Activated naive CD4-positive, alpha-beta T cell treated with anti-CD3 and anti-CD28 coated beads, Interleukin-2, amount 10 ng/mL, durations not matched to agents 7 days and 5 days (primary cell): ENCODE measurements at regions not wholly inside any gene's neighbourhood (a gene's known extent, or its start where the extent isn't known, plus 50 kb on each side); places are given as distances from the start of the nearest gene placed in this dataset.

Source experiments
- CTCF ChIA-PET: fragments of 350-600 bp; sonication (Branson Sonifier 250); formaldehyde crosslinking; loops from one replicate; lab custom pipeline; 2021; ENCODE audit warnings: antibody characterized with exemption; lab: Charles Lee
- DNase-seq: peaks from one replicate; pipeline ENCODE4 v3.0.0-alpha.2; 2020
- H3K27ac Mint-ChIP-seq: one replicate; pipeline ENCODE4 v1.8.0; 2021; ENCODE audit warnings: mild to moderate bottlenecking, moderate library complexity, mixed read lengths
- H3K27me3 Mint-ChIP-seq: one replicate; pipeline ENCODE4 v1.8.0; 2021; ENCODE audit warnings: mild to moderate bottlenecking, mixed read lengths
- H3K36me3 Mint-ChIP-seq: one replicate; pipeline ENCODE4 v1.8.0; 2021; ENCODE audit warnings: mixed read lengths
- H3K4me1 Mint-ChIP-seq: one replicate; pipeline ENCODE4 v1.8.0; 2021; ENCODE audit warnings: mixed read lengths
- H3K4me3 Mint-ChIP-seq: one replicate; pipeline ENCODE4 v1.8.0; 2021; ENCODE audit warnings: mild to moderate bottlenecking, moderate library complexity, mixed read lengths
- H3K9me3 Mint-ChIP-seq: one replicate; pipeline ENCODE4 v1.8.0; 2021; ENCODE audit warnings: mixed read lengths

DNA sequence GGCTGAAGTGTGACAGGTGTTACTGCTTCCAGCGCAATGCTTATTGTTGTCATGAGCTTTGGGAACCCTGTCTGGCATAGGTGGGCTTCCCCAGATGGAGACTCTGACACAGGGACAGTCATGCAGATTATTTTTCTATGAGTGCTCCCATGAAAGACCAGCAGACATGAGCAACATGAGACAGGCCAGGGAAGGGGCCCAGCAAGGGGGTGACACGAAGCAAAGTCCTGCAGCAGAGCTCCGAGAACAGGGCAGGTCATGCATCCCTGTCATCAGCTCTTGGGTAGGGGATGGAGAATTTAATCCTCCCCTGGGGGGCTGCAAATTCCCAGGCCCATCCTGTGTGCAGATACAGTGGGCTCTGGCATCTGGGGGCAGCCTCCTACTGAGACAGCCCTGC lies 77.4 kb downstream of the CTAGE1 start:
- H3K4me3 Mint-ChIP-seq: no peak overlapping the region
- H3K27ac Mint-ChIP-seq: no peak overlapping the region
- no peak for DNase-seq
- H3K4me1 Mint-ChIP-seq: peaks cover 7% of the 10 kb centered on the region
- H3K9me3 Mint-ChIP-seq: no peaks in the 10 kb centered on the region
- no peaks in the 10 kb centered on the region for H3K36me3 Mint-ChIP-seq
- CTCF ChIA-PET: no interaction called here
- peaks cover 2% of the 10 kb centered on the region for H3K27me3 Mint-ChIP-seq

DNA sequence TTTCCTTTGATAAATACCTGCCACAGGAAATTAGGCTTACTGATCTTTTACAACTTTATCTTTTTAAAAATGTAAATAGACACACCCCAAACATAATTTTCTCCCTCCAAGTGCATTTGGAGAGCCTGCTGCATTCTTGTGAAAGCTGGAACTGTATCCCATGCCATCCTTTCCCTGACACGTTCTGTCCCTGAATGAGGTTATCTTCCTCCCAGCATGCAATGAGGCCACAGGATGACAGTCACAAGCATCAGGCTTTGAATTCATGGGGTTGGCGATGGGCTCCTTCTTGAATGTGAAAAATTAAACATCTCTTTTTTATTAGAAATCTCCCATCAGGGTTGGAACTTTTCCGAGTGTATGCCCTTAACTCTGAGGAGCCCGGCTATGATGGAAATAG lies 77.8 kb downstream of the CTAGE1 start:
- H3K9me3 Mint-ChIP-seq: no peaks in the 10 kb centered on the region
- CTCF ChIA-PET: no interaction called here
- H3K4me3 Mint-ChIP-seq: no peak overlapping the region
- H3K4me1 Mint-ChIP-seq: peaks cover 6% of the 10 kb centered on the region
- no peak for DNase-seq
- H3K27me3 Mint-ChIP-seq: no peaks in the 10 kb centered on the region
- H3K27ac Mint-ChIP-seq: no peak overlapping the region
- H3K36me3 Mint-ChIP-seq: no peaks in the 10 kb centered on the region

GRCh38 chr18:22337833-22338232 lies 79.9 kb downstream of the CTAGE1 start:
- Mint-ChIP-seq H3K27ac (no peak overlapping the region), H3K36me3 (no peaks in the 10 kb centered on the region), H3K27me3 (no peaks in the 10 kb centered on the region), H3K4me1 (peaks cover 6% of the 10 kb centered on the region), H3K9me3 (no peaks in the 10 kb centered on the region), H3K4me3 (no peak overlapping the region)
- DNase-seq: no peak
- CTCF ChIA-PET: no interaction called here

- Mint-ChIP-seq H3K36me3 (no peaks in the 10 kb centered on the region), H3K27me3 (no peaks in the 10 kb centered on the region), H3K9me3 (no peaks in the 10 kb centered on the region), H3K4me1 (peaks cover 6% of the 10 kb centered on the region), H3K27ac (no peak overlapping the region), H3K4me3 (no peak overlapping the region)
- CTCF ChIA-PET: no interaction called here
- DNase-seq: no peak
Observed at GRCh38 chr18:22337306-22337705, 80.4 kb downstream of the CTAGE1 start.

- Mint-ChIP-seq H3K27ac (no peak overlapping the region), H3K9me3 (no peaks in the 10 kb centered on the region)
Observed at GRCh38 chr18:22336406-22336805, 81.3 kb downstream of the CTAGE1 start.

GRCh38 chr18:22335731-22336198 lies 82.0 kb downstream of the CTAGE1 start:
- Mint-ChIP-seq H3K4me3 (no peak overlapping the region), H3K4me1 (peaks cover 6% of the 10 kb centered on the region), H3K27me3 (no peaks in the 10 kb centered on the region), H3K27ac (no peak overlapping the region), H3K9me3 (no peaks in the 10 kb centered on the region), H3K36me3 (no peaks in the 10 kb centered on the region)
- CTCF ChIA-PET: interaction anchor here (0.8 kb wide), 1 partner anchor 19 kb away, joined by 3 read pairs; no protein-coding TSS in a partner anchor
- DNase-seq: no peak

More at GRCh38 chr18:22336406-22336805, 81.3 kb downstream of the CTAGE1 start:
- no peaks in the 10 kb centered on the region for H3K27me3 Mint-ChIP-seq
- no peaks in the 10 kb centered on the region for H3K36me3 Mint-ChIP-seq
- H3K4me1 Mint-ChIP-seq: peaks cover 6% of the 10 kb centered on the region
- no peak for DNase-seq
- CTCF ChIA-PET: no interaction called here
- H3K4me3 Mint-ChIP-seq: no peak overlapping the region

GRCh38 chr18:22334567-22334966 lies 83.1 kb downstream of the CTAGE1 start:
- Mint-ChIP-seq H3K27me3 (no peaks in the 10 kb centered on the region), H3K4me3 (no peak overlapping the region), H3K4me1 (peaks cover 6% of the 10 kb centered on the region), H3K36me3 (no peaks in the 10 kb centered on the region), H3K9me3 (no peaks in the 10 kb centered on the region), H3K27ac (no peak overlapping the region)
- CTCF ChIA-PET: no interaction called here
- DNase-seq: no peak

GRCh38 chr18:22332590-22332989 lies 85.1 kb downstream of the CTAGE1 start:
- H3K4me1 Mint-ChIP-seq: peaks cover 2% of the 10 kb centered on the region
- CTCF ChIA-PET: no interaction called here
- DNase-seq: no peak
- H3K27me3 Mint-ChIP-seq: no peaks in the 10 kb centered on the region
- H3K27ac Mint-ChIP-seq: no peak overlapping the region
- no peaks in the 10 kb centered on the region for H3K36me3 Mint-ChIP-seq
- H3K4me3 Mint-ChIP-seq: no peak overlapping the region
- peaks cover 2% of the 10 kb centered on the region for H3K9me3 Mint-ChIP-seq

GRCh38 chr18:22330508-22330907 lies 87.2 kb downstream of the CTAGE1 start:
- H3K27me3 Mint-ChIP-seq: no peaks in the 10 kb centered on the region
- peaks cover 2% of the 10 kb centered on the region for H3K9me3 Mint-ChIP-seq
- H3K36me3 Mint-ChIP-seq: no peaks in the 10 kb centered on the region
- DNase-seq: no peak
- no peak overlapping the region for H3K27ac Mint-ChIP-seq
- no peaks in the 10 kb centered on the region for H3K4me1 Mint-ChIP-seq
- H3K4me3 Mint-ChIP-seq: no peak overlapping the region
- CTCF ChIA-PET: no interaction called here

DNA sequence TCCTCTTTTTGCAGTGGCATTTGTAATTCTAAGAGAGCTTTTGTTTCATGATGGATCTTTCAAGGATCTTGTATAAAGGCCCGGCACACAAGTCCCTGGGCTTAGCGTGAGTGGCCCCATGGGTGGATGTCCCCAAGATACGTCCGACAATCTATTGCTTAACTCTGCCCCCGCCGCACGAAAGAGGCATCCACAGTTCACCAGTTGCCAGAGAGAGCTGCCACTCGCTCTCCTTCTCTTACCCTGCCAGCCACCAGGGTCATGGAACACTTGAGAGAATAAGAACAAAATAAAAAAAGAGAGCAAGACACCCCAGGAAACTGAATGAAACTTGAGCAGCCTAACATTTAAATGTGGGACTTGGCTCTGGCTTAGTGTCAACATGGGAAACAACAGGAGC lies 92.3 kb downstream of the CTAGE1 start:
- Mint-ChIP-seq H3K4me1 (no peaks in the 10 kb centered on the region), H3K27ac (no peak overlapping the region), H3K36me3 (no peaks in the 10 kb centered on the region), H3K4me3 (no peak overlapping the region), H3K27me3 (no peaks in the 10 kb centered on the region), H3K9me3 (peaks cover 2% of the 10 kb centered on the region)
- DNase-seq: no peak
- CTCF ChIA-PET: no interaction called here

DNA sequence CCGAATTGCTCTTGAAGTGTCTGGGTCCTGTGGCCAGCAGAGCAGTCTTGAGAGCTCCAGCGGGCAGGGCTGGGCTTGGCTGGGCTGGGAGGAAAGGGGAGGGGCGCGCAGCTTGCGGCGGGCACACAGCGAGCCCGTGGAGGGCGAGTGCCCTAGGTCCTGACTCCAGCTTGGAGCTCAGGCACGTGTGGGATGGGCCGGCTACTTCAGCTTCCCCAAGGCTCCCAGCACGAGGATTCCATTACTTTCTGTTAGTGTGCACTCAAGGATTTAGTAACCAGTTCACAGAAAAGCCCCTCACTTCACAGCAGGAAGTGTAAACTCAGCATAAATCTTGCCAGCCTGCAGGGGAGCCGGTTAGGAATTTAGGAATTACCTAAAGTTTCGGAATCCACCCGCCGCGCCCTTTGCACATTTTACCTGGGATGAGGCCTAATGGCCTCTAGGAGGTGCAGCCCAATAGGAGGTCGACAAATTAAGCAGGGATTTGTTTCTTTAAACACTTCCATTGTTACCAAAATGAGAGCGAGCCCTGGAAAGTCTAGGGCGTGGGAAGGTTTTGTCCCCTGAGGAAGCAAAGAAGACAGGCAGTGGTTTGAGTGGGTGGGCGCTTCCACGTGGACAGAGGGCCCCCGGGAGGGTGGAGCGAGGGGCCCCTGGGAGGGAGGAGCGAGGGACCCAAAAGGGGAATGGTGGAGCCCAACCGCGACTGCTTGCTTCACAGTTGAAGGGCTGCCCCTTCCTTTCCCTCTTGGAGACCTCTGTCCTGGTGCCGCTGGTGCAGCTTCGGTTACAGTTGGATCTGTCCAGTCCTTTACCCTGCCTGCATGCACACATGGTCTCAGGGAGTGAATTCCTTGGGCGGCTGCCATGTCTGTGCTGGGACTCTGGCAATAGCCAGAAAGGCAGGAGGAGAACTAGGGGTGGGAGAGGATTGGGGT lies 93.3 kb downstream of the CTAGE1 start:
- CTCF ChIA-PET: no interaction called here
- Mint-ChIP-seq H3K36me3 (no peaks in the 10 kb centered on the region), H3K27me3 (no peaks in the 10 kb centered on the region), H3K27ac (no peak overlapping the region), H3K4me3 (no peak overlapping the region), H3K4me1 (no peaks in the 10 kb centered on the region), H3K9me3 (peaks cover 2% of the 10 kb centered on the region)
- no peak for DNase-seq

DNA sequence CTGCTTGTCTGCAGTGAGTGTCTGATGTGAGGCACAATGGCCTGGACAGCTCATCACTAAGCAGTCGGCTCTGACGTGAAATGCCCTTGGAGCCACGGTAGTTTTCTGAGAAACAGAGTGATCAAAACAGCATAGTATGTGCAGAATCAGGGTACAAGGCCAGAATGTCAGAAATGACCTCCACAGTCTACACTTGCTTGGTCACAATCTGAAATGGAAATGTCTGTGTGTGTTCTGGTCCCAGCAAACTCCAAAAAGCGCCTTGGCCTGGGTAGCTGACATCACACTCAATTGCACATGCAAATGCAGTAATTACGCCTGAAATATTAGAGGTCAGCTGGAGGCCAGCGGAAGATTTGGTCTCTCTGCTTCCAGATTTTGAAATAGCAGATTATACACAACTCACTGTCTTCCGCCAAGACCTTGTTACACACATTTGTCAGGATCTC lies 95.4 kb downstream of the CTAGE1 start:
- no peaks in the 10 kb centered on the region for H3K4me1 Mint-ChIP-seq
- no peaks in the 10 kb centered on the region for H3K9me3 Mint-ChIP-seq
- H3K27me3 Mint-ChIP-seq: no peaks in the 10 kb centered on the region
- CTCF ChIA-PET: no interaction called here
- H3K36me3 Mint-ChIP-seq: no peaks in the 10 kb centered on the region
- no peak overlapping the region for H3K4me3 Mint-ChIP-seq
- H3K27ac Mint-ChIP-seq: no peak overlapping the region
- no peak for DNase-seq

GRCh38 chr18:22320771-22321170 lies 96.9 kb downstream of the CTAGE1 start:
- no peak overlapping the region for H3K27ac Mint-ChIP-seq
- H3K27me3 Mint-ChIP-seq: no peaks in the 10 kb centered on the region
- H3K36me3 Mint-ChIP-seq: no peaks in the 10 kb centered on the region
- CTCF ChIA-PET: no interaction called here
- no peak overlapping the region for H3K4me3 Mint-ChIP-seq
- no peaks in the 10 kb centered on the region for H3K4me1 Mint-ChIP-seq
- H3K9me3 Mint-ChIP-seq: no peaks in the 10 kb centered on the region
- DNase-seq: no peak

- no peaks in the 10 kb centered on the region for H3K36me3 Mint-ChIP-seq
- no peak overlapping the region for H3K4me3 Mint-ChIP-seq
- H3K9me3 Mint-ChIP-seq: no peaks in the 10 kb centered on the region
- no peak for DNase-seq
- H3K27ac Mint-ChIP-seq: no peak overlapping the region
- no peaks in the 10 kb centered on the region for H3K4me1 Mint-ChIP-seq
- no peaks in the 10 kb centered on the region for H3K27me3 Mint-ChIP-seq
- CTCF ChIA-PET: no interaction called here
Observed at GRCh38 chr18:22320155-22320554, 97.6 kb downstream of the CTAGE1 start.

DNA sequence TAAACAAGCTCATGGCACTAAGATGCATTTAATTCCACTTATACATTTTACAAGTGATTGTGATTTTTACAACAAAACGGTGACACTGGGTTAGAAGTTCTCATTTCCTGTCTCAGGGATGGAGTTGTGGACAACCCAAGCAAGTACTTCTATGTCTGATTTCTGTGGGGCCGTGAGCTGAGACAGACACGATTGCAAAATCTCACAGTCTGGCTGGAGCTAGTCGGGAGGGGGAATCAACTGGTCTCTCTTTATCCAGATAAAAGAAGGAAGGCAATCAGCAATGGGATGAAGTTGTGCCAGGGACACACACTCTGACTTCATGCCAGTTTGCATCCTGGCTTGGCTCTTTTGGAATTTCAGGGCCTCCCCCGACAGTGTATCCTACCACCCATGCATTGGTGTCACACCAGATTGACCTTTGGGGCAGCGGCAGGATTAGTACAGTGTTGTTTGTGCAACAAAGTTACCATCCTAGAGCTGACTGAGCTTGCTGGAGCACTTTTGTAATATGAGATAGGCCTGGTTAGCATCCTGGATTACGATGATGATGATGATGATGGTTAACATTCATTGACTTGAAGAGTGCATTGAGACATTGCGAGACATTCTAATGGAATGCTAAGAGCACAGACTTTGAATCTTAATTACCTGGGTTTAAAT lies 98.8 kb downstream of the CTAGE1 start:
- H3K27me3 Mint-ChIP-seq: no peaks in the 10 kb centered on the region
- no peaks in the 10 kb centered on the region for H3K36me3 Mint-ChIP-seq
- CTCF ChIA-PET: no interaction called here
- no peak for DNase-seq
- no peaks in the 10 kb centered on the region for H3K4me1 Mint-ChIP-seq
- no peak overlapping the region for H3K27ac Mint-ChIP-seq
- no peaks in the 10 kb centered on the region for H3K9me3 Mint-ChIP-seq
- H3K4me3 Mint-ChIP-seq: no peak overlapping the region
